Right kidney (tissue), 1 donor: ENCODE measurements at regions not wholly inside any gene's neighbourhood (a gene's known extent, or its start where the extent isn't known, plus 50 kb on each side); places are given as distances from the start of the nearest gene placed in this dataset.

Source experiments
- DNase-seq: peaks from one replicate; pipeline ENCODE4 v3.0.0-alpha.2; 2016

DNA sequence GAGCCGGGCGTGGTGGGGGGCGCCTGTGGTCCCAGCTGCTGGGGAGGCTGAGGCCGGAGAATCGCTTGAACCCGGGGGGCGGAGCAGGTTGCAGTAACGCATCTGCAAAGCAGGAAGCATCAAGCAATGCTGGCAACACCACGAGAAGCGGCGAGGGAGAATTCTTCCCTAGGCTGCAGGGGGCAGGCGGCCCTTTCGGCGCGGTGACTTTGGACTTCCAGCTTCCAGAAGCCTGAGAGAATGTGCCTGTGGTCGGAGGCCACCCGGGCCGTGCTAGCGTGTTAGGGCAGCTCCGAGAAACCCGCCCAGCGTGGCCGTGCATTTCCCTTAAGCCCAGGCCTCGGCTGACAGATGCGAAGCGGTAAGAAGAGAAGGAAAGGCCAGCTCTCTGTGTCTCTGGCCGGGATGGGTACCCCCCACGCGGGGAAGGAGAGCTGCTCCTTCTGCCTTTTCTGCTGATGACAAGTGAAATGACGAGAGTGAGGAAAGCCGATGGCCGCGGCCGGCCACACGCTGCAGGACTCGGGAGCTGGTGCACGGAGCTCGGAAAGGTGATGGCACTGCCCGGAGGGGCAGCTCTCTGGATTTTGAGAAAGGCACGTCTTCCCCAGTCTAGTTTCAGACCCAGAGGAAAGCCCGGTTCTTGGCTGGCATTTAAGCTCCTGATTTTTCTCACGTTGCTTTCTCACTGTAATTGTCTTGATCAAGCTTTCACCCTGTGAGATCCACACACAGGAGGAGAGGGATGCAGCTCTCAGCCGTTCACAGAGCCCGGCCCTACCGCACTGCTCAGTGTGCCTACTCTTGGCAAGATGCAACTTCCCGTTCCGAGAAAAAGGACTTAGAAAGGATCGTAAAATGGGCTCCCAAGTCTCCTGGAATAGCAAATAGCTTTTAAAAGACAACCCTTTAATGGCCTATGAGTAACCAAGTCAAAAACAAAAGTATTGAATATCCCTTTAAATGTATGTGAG is 68.3 kb upstream of the EXOC2 start:
- no peak for DNase-seq

- no peak for DNase-seq
Measured at GRCh38 chr6:759729-760128, 66.8 kb upstream of the EXOC2 start.

- DNase-seq: no peak
Measured at GRCh38 chr6:756224-756623, 63.3 kb upstream of the EXOC2 start.

GRCh38 chr6:754202-754601 is 61.3 kb upstream of the EXOC2 start:
- DNase-seq: no peak

DNA sequence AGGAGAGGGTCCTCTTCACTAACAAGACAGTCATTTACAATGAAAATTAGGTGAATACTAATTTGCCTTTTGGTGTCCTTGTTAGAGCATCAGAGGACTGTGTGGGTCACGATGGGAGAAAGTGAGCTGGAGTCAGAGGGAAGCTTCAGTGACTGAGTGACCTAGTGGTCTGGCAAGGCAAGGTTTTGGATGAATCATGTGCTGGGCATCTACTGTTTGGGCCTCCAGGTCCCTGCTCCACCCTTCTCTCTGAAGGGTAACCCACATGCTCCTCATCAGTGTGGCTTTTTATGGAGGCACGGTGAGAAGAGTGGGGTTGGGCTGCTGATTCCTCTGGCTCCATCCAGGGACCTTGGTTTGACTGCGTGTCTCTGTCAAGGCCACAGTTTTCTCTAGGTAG is 60.5 kb upstream of the EXOC2 start:
- DNase-seq: no peak

DNA sequence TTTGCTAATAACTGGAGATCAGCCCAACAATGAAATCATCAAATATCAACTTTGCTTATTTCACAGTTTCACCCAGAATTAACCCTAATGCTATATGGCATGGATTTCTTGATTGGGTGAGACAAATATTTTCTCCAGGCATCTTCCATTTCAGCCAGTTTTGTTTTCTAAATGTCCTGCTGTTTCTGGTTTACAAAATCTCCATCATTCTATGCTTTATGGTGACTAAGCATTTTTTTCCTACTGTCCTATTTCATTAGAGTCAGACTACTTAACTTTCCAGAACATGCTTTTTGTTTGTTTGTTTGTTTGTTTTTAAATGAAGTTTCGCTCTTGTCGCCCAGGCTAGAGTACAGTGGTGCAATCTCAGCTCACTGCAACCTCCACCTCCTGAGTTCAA is 59.5 kb upstream of the EXOC2 start:
- no peak for DNase-seq

DNA sequence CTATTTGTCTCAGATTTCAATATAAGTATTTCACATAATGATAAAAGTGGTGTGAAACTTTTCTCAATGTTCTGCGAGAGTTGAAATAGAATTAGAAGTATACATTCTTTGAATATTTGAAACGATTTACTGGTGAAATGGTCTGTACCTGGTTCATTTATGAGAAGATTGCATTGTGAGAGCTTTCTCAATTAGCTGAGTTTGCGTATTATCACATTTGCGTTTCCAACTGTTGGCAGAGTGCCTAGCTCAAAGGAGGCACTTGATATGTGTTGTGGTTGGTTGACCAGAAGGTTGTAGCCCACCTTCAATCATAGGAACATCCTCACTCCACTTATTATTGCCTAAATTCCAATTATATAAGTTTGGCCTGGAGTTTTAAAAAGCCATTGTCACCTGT is 58.8 kb upstream of the EXOC2 start:
- no peak for DNase-seq

DNA sequence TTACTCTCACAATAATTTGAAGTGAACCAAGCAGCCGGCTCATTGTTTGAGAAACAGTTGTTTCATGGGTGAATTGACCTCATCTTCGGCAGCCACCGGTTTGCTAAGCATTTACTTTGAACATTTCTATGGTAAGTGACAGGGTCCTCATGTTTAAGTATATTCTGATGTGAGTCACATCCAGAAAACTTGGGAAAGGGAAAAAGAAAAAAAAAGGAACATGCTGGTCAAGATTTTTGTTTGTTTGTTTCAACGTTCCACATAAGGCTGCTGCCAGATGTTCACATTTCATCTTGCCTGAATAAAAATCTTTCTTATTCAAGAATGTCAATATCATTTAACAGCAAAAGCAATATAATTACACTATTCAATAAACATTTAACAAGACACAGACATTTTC is 55.0 kb upstream of the EXOC2 start:
- DNase-seq: no peak

DNA sequence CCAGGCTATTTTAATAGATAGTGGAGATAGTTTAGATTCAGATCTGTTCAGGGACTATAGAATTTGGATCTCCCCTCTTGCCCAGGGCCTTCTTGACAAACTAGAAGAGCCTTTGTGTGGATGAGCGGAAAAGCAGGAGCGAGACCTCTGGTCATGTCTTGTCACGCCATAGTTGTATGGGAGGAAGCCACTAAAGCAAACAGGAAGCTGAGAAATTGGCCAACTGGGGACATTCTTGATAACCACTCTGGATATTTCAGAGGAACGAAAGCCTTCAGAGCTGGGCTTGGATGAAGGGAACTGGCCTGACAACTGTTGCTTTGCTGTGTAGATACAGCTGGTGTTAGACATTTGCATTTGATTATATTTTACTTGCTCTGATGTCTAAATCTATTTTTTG is 54.1 kb upstream of the EXOC2 start:
- DNase-seq: no peak

DNA sequence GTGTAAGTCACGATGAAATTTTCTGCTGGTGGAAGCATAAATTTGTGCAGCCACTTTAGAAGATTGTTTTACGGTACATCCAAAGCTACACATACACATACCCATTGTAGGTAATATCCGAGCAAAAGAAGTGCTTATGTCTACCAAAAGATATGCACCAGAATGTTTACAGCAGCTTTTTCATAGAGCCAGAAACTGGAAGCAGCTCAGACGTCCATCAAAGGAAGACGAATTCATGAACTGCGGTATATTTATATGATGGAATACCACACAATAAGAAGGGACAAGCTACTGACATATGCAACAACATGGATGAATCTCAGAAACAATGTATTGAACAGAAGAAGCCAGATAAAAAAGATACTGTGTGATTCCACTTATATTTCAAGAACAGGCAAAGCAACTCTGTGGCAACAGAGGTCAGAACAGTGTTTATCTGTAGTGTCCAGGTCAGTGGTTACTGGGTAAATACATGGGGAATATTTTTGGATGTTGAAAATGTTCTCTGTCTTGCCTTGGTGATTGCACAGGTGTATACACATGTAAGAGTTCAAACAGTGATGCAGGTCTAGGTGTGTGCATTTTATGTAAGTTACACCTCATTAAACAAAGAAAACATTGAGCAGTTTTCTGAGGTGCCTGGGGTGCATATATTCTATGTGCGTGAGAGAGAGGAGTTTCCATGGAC is 51.9 kb upstream of the EXOC2 start:
- DNase-seq: no peak

GRCh38 chr6:743320-744096 is 50.6 kb upstream of the EXOC2 start:
- no peak for DNase-seq
